IMR-90 (cell line): ENCODE measurements at regions not wholly inside any gene's neighbourhood (a gene's known extent, or its start where the extent isn't known, plus 50 kb on each side); places are given as distances from the start of the nearest gene placed in this dataset.

ENCODE experiments used
- ATAC-seq: fragments of 200-7000 bp; cut with Tn5 transposase; 2 replicates; pipeline ENCODE4 v1.9.1; 2020; ENCODE audit warnings: low read depth, mild to moderate bottlenecking, moderate library complexity
- BruUV-seq: library from RNA; stranded (reverse); fragments of 400-500 nt; replicated peaks from 2 replicates; lab custom pipeline; 2021; lab: Mats Ljungman, UMichigan
- CTCF ChIA-PET: fragments of 300-600 bp; formaldehyde crosslinking; extraction: SDS; loops from one replicate; lab custom pipeline; 2021; ENCODE audit warnings: antibody characterized with exemption; lab: Yijun Ruan, JAX
- POLR2A ChIA-PET: fragments of 300-600 bp; sonication (Branson Sonifier 250); formaldehyde crosslinking; loops from one replicate; lab custom pipeline; 2022; ENCODE audit warnings: antibody characterized with exemption; ENCODE audit not compliant: unreplicated experiment; lab: Charles Lee
- DNase-seq: peaks from one replicate; pipeline ENCODE4 v3.0.0; 2013
- H2AFZ ChIP-seq: replicated peaks from 2 replicates; pipeline ENCODE3; 2013; ENCODE audit warnings: low read length, mild to moderate bottlenecking; ENCODE audit not compliant: poor library complexity
- H2AK5ac ChIP-seq: 2 replicates; pipeline ENCODE4 v1.6.1; 2013; ENCODE audit warnings: low read depth, low read length, inconsistent platforms
- H2AK9ac ChIP-seq: replicated peaks from 2 replicates; pipeline ENCODE3; 2013; ENCODE audit warnings: mild to moderate bottlenecking, low read depth, low read length, moderate library complexity; ENCODE audit not compliant: poor library complexity
- H2BK120ac ChIP-seq: 2 replicates; pipeline ENCODE4 v1.6.1; 2013; ENCODE audit warnings: low read depth, low read length, inconsistent platforms
- H2BK15ac ChIP-seq: 3 replicates; pipeline ENCODE4 v1.6.1; 2013; ENCODE audit warnings: low read depth, low read length, inconsistent platforms
- H2BK20ac ChIP-seq: 2 replicates; pipeline ENCODE4 v1.6.1; 2013; ENCODE audit warnings: low read depth, mild to moderate bottlenecking, inconsistent platforms, low read length, moderate library complexity
- H2BK5ac ChIP-seq: 2 replicates; pipeline ENCODE4 v1.6.1; 2013; ENCODE audit warnings: mild to moderate bottlenecking, low read depth, low read length, inconsistent platforms; ENCODE audit not compliant: poor library complexity, severe bottlenecking
- H3K14ac ChIP-seq: replicated peaks from 2 replicates; pipeline ENCODE4 v1.6.1; 2013; ENCODE audit warnings: low read depth, low read length, inconsistent platforms
- H3K18ac ChIP-seq: 2 replicates; pipeline ENCODE4 v1.6.1; 2013; ENCODE audit warnings: low read depth, low read length, control low read depth
- H3K23ac ChIP-seq: 2 replicates; pipeline ENCODE4 v1.6.1; 2013; ENCODE audit warnings: low read depth, low read length, inconsistent platforms
- H3K27ac ChIP-seq: 2 replicates; pipeline ENCODE4 v1.5.1; 2013; ENCODE audit warnings: mild to moderate bottlenecking, control low read depth, low read length; ENCODE audit not compliant: insufficient read depth
- H3K27me3 ChIP-seq: 2 replicates; pipeline ENCODE4 v1.6.1; 2013; ENCODE audit warnings: low read length; ENCODE audit not compliant: control insufficient read depth, insufficient read depth
- H3K36me3 ChIP-seq: 2 replicates; pipeline ENCODE4 v1.6.1; 2013; ENCODE audit warnings: low read length, mixed read lengths; ENCODE audit not compliant: control insufficient read depth, insufficient read depth
- H3K4ac ChIP-seq: 2 replicates; pipeline ENCODE4 v1.6.1; 2013; ENCODE audit warnings: low read depth, low read length, inconsistent platforms
- H3K4me1 ChIP-seq: 2 replicates; pipeline ENCODE4 v1.6.1; 2013; ENCODE audit warnings: low read length, mixed read lengths; ENCODE audit not compliant: control insufficient read depth, insufficient read depth
- H3K4me2 ChIP-seq: 2 replicates; pipeline ENCODE4 v1.6.1; 2013; ENCODE audit warnings: low read depth, mild to moderate bottlenecking, control low read depth, low read length, moderate library complexity
- H3K4me3 ChIP-seq: 2 replicates; pipeline ENCODE4 v1.5.1; 2013; ENCODE audit warnings: low read depth, mild to moderate bottlenecking, control low read depth, low read length, moderate library complexity; ENCODE audit not compliant: insufficient read depth
- H3K56ac ChIP-seq: 2 replicates; pipeline ENCODE4 v1.6.1; 2013; ENCODE audit warnings: low read length, inconsistent platforms; ENCODE audit not compliant: insufficient read depth; ENCODE audit errors: extremely low read depth
- H3K79me1 ChIP-seq, 2 experiments: 2 replicates each; pipeline ENCODE4 v1.6.1; 2013; ENCODE audit warnings: low read length in 2 of 2, inconsistent platforms in 1 of 2, low read depth in 1 of 2
- H3K9ac ChIP-seq: 2 replicates; pipeline ENCODE4 v1.6.1; 2013; ENCODE audit warnings: low read depth, low read length, control low read depth
- H3K9me1 ChIP-seq: 2 replicates; pipeline ENCODE4 v1.6.1; 2013; ENCODE audit warnings: low read length, inconsistent platforms; ENCODE audit not compliant: insufficient read depth
- H3K9me3 ChIP-seq: 2 replicates; pipeline ENCODE4 v1.6.1; 2013; ENCODE audit warnings: low read length; ENCODE audit not compliant: control insufficient read depth, insufficient read depth
- H4K20me1 ChIP-seq: 2 replicates; pipeline ENCODE4 v1.6.1; 2013; ENCODE audit warnings: low read length, inconsistent platforms; ENCODE audit not compliant: insufficient read depth
- H4K5ac ChIP-seq: 2 replicates; pipeline ENCODE4 v1.6.1; 2013; ENCODE audit warnings: mild to moderate bottlenecking, low read depth, low read length, control low read depth
- H4K8ac ChIP-seq, 2 experiments: 2 replicates each; pipeline ENCODE4 v1.6.1; 2013; ENCODE audit warnings: low read depth in 2 of 2, low read length in 2 of 2, control low read depth in 1 of 2, inconsistent platforms in 1 of 2
- H4K91ac ChIP-seq: 2 replicates; pipeline ENCODE4 v1.6.1; 2013; ENCODE audit warnings: low read depth, low read length, inconsistent platforms; ENCODE audit not compliant: insufficient read depth
- BHLHE40 ChIP-seq: fragments of 150-350 bp; IDR thresholded peaks from 2 replicates; pipeline ENCODE4 v1.6.1; 2016; ENCODE audit warnings: mild to moderate bottlenecking, low read depth, low read length
- dilution Hi-C: fragments of 300-500 bp; cut with HindIII; formaldehyde crosslinking; loops from one replicate; pipeline ENCODE4 v1.14.3; 2018; ENCODE audit warnings: low sequenced_read_pairs; ENCODE audit not compliant: unreplicated experiment
- in situ Hi-C: fragments of 300-500 bp; cut with MboI; formaldehyde crosslinking; loops from 3 replicates; pipeline ENCODE4 v1.14.3; 2019; ENCODE audit warnings: low sequenced_read_pairs, inconsistent platforms, mixed read lengths
- intact Hi-C: fragments of 100-400 bp; cut with micrococcal nuclease; formaldehyde crosslinking; loops from 2 replicates; pipeline ENCODE4 v1.10.0; 2022

DNA sequence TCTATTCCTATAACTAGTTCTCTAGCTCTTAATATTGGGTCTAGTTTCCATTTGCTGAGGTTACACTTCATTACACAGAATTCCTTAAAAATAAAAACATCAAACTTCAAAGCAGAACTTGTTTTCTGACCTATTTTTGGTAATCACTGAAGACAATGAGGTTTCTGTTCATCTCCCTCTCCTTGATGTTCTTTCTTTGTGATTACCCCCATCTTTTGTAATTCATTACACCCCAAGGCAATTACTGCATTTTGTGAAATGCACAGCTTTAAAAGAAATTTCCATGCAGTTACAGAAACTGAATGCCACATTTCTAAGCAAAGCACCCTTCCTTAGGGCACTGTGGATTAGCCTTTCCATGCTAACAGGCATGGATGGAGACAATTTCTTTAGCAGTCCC is 363.2 kb upstream of the RND3 start:
- no peak for DNase-seq
- Histone ChIP-seq H3K27ac (no peak overlapping the region), H4K20me1 (no peaks in the 10 kb centered on the region), H3K56ac (no peak overlapping the region), H2AK5ac (no peak overlapping the region), H3K36me3 (no peaks in the 10 kb centered on the region), H3K4ac (no peak overlapping the region), H3K18ac (no peak overlapping the region), H4K5ac (no peak overlapping the region), H4K8ac (no peak overlapping the region), H2BK5ac (no peak overlapping the region), H3K27me3 (no peaks in the 10 kb centered on the region), H3K79me1 (no peaks in the 10 kb centered on the region), H2AK9ac (no peak overlapping the region), H3K23ac (no peak overlapping the region), H2AFZ (no peak overlapping the region), H2BK120ac (no peak overlapping the region), H3K9ac (no peak overlapping the region), H3K9me1 (no peaks in the 10 kb centered on the region), H3K4me1 (peaks cover 2% of the 10 kb centered on the region; the same call in 1 of the 2 replicates), H3K4me3 (no peak overlapping the region), H3K14ac (no peak overlapping the region), H4K91ac (no peak overlapping the region), H2BK15ac (no peak overlapping the region), H2BK20ac (no peak overlapping the region), H3K4me2 (no peak overlapping the region), H3K9me3 (peaks cover 4% of the 10 kb centered on the region)
- intact Hi-C loops: no loop called here
- no peak for ATAC-seq
- BruUV-seq: no TSS peak
- CTCF ChIA-PET: no interaction called here
- TF ChIP-seq BHLHE40: no peak
- in situ Hi-C loops: no loop called here
- dilution Hi-C loops: no loop called here
- POLR2A ChIA-PET: no interaction called here
